Activated CD8-positive, alpha-beta memory T cell treated with anti-CD3 and anti-CD28 coated beads, Interleukin-2, amount 10 ng/mL, durations not matched to agents 7 days and 5 days (primary cell): ENCODE measurements at regions not wholly inside any gene's neighbourhood (a gene's known extent, or its start where the extent isn't known, plus 50 kb on each side); places are given as distances from the start of the nearest gene placed in this dataset.
"Not testable (repeated sequence)": the region's sequence is repeated elsewhere in the genome, so short reads cannot be mapped to it uniquely, and the experiment has no call there.

Experiments
- ATAC-seq: fragments of 150-1000 bp; cut with Tn5 transposase; one replicate; pipeline ENCODE4 v1.10.0; 2021; ENCODE audit warnings: moderate library complexity
- CTCF ChIA-PET: fragments of 350-600 bp; sonication (Branson Sonifier 250); formaldehyde crosslinking; loops from one replicate; lab custom pipeline; 2021; ENCODE audit warnings: antibody characterized with exemption; lab: Charles Lee
- DNase-seq: peaks from one replicate; pipeline ENCODE4 v3.0.0-alpha.2; 2020
- H3K27ac Mint-ChIP-seq: one replicate; pipeline ENCODE4 v1.8.0; 2021; ENCODE audit warnings: mild to moderate bottlenecking, mixed read lengths
- H3K27me3 Mint-ChIP-seq: one replicate; pipeline ENCODE4 v1.8.0; 2021; ENCODE audit warnings: mixed read lengths
- H3K36me3 Mint-ChIP-seq: one replicate; pipeline ENCODE4 v1.8.0; 2021; ENCODE audit warnings: mild to moderate bottlenecking, mixed read lengths
- H3K4me1 Mint-ChIP-seq: one replicate; pipeline ENCODE4 v1.8.0; 2021; ENCODE audit warnings: mixed read lengths
- H3K4me3 Mint-ChIP-seq: one replicate; pipeline ENCODE4 v1.8.0; 2021; ENCODE audit warnings: mild to moderate bottlenecking, moderate library complexity, mixed read lengths
- H3K9me3 Mint-ChIP-seq: one replicate; pipeline ENCODE4 v1.8.0; 2022; ENCODE audit warnings: low read depth, mixed read lengths

DNA sequence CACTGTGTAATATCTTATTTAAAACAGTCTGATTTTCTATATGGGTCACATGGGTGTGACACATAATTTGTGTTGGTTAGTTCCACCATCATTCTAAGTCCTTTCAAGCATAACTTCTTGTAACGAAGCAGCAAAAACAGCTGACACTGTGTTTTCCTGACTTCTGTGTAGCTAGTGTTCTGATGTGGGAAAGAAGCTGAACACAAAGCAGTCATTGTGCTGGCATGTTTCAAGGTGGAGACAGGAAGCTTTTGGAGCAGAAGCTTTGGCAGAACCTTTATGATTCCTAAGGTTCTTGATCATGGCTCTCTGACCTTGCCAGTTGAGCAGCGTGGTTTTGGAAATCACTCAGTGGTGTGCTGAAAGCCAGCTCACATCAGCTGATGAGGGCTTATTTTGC, 351.7 kb upstream of the MDGA2 start:
- Mint-ChIP-seq H3K27ac (no peak overlapping the region), H3K36me3 (no peaks in the 10 kb centered on the region), H3K4me1 (no peaks in the 10 kb centered on the region), H3K9me3 (peaks cover 9% of the 10 kb centered on the region), H3K4me3 (no peak overlapping the region), H3K27me3 (no peaks in the 10 kb centered on the region)
- no peak for ATAC-seq
- no peak for DNase-seq
- CTCF ChIA-PET, result no interaction called here

DNA sequence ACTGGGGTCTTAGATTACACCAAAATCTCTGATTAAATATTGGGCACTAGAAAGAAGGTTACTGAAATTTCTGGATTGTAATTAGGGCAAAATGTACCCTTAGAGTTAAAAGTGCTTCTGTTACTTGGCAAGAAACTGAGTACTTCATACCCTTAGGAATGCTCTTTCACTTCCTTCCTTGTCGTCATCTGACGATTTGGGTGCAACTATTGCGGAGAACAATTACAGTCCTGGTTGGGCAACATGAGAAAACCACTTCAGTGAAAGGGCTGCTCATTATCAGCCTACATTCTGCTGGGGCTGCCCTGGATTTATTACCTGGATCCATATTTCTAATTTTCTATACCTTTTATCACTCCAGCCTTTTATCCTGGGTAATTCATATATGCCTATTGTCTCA, 348.5 kb upstream of the MDGA2 start:
- DNase-seq, result no peak
- no peaks in the 10 kb centered on the region for H3K4me1 Mint-ChIP-seq
- CTCF ChIA-PET, result no interaction called here
- H3K36me3 Mint-ChIP-seq, result no peaks in the 10 kb centered on the region
- H3K27me3 Mint-ChIP-seq, result no peaks in the 10 kb centered on the region
- no peak for ATAC-seq
- no peak overlapping the region for H3K27ac Mint-ChIP-seq
- H3K9me3 Mint-ChIP-seq, result peaks cover 3% of the 10 kb centered on the region
- no peak overlapping the region for H3K4me3 Mint-ChIP-seq

DNA sequence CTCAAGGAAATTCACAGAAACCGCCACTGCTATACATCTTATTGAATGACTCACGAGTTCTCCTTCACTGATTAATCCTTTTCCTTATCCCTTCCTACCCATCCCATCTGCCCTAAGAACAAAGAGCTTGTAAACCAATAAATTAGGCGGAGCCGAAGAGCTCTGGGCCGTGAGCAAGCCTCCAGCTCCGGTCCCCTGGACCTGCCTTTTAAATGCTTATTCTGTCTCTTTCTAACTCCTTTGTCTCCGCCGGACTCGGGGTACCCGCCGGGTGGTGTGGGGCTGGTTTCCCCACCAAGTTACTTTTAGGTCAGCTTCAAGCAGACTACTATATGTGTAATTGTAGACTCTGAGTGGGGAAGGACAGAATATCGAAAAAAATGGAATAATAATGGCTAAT, 336.1 kb upstream of the MDGA2 start:
- not testable (repeated sequence) for H3K27me3 Mint-ChIP-seq

DNA sequence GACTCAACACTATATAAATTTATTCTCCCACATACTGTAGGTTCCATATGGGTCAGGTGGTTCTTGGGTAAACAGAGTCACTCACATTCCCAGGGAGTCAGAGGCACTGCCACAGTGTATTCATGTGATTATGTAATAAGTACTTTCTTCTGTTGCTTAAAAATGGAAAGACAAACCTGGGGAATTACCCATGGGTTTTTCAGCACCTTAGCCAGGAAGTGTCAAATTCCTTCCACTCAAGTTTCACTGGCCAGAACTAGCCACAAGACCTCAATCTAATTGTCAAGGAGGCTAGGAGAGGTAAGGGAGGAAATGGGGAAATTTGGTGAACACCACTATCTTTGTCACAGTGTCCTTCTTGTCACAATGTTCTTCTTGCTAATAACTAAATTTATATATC, 333.2 kb upstream of the MDGA2 start:
- Mint-ChIP-seq H3K27me3 (no peaks in the 10 kb centered on the region), H3K4me3 (no peak overlapping the region), H3K36me3 (no peaks in the 10 kb centered on the region), H3K27ac (no peak overlapping the region), H3K4me1 (no peaks in the 10 kb centered on the region), H3K9me3 (peaks cover 12% of the 10 kb centered on the region)
- CTCF ChIA-PET, result no interaction called here
- ATAC-seq (no peak), DNase-seq (no peak)

More for the DNA sequence above, 336.1 kb upstream of the MDGA2 start:
- H3K36me3 Mint-ChIP-seq, H3K27ac Mint-ChIP-seq, CTCF ChIA-PET, H3K4me1 Mint-ChIP-seq, H3K4me3 Mint-ChIP-seq, ATAC-seq, DNase-seq: not testable (repeated sequence)
- H3K9me3 Mint-ChIP-seq, result peaks cover 15% of the 10 kb centered on the region

GRCh38 chr14:48005986-48006385, 330.6 kb upstream of the MDGA2 start:
- no peak for DNase-seq
- Mint-ChIP-seq H3K27me3 (no peaks in the 10 kb centered on the region), H3K4me3 (no peak overlapping the region), H3K9me3 (peaks cover 5% of the 10 kb centered on the region), H3K27ac (no peak overlapping the region), H3K36me3 (no peaks in the 10 kb centered on the region), H3K4me1 (no peaks in the 10 kb centered on the region)
- CTCF ChIA-PET, result interaction anchor here (1.1 kb wide), 1 partner anchor 10 kb away, joined by 3 read pairs; no protein-coding TSS in a partner anchor
- ATAC-seq, result no peak

DNA sequence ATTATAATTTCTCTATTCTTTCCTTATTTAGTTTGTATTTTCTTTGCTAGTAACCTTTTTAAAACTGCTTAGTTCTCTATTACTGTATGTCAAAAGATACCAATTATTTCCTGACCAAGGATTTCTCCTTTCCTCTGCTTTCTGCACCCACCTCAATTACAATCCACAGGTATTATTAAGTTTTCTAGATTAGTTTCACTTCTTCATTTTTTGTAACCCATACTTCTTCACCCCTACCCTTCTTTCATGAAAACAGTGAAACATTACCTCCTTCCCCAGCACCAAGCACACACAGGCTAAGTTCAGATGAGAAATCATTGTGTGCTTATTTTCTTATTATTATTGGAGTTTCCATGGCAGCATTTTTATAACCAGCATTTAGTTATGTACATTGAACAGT, 318.5 kb upstream of the MDGA2 start:
- DNase-seq (no peak), ATAC-seq (no peak)
- Mint-ChIP-seq H3K27me3 (no peaks in the 10 kb centered on the region), H3K9me3 (peaks cover 8% of the 10 kb centered on the region), H3K4me3 (no peak overlapping the region), H3K36me3 (no peaks in the 10 kb centered on the region), H3K4me1 (no peaks in the 10 kb centered on the region), H3K27ac (no peak overlapping the region)
- CTCF ChIA-PET, result no interaction called here

GRCh38 chr14:47988175-47988574, 312.8 kb upstream of the MDGA2 start:
- Mint-ChIP-seq H3K4me1 (no peaks in the 10 kb centered on the region), H3K27me3 (no peaks in the 10 kb centered on the region), H3K36me3 (no peaks in the 10 kb centered on the region), H3K27ac (no peak overlapping the region), H3K9me3 (peaks cover 2% of the 10 kb centered on the region), H3K4me3 (no peak overlapping the region)
- DNase-seq (no peak), ATAC-seq (no peak)
- CTCF ChIA-PET, result no interaction called here

- Mint-ChIP-seq H3K9me3 (peaks cover 3% of the 10 kb centered on the region), H3K36me3 (no peaks in the 10 kb centered on the region), H3K27me3 (no peaks in the 10 kb centered on the region), H3K4me3 (no peak overlapping the region), H3K27ac (no peak overlapping the region), H3K4me1 (no peaks in the 10 kb centered on the region)
- ATAC-seq, result no peak
- DNase-seq, result no peak
- CTCF ChIA-PET, result no interaction called here
Measured at GRCh38 chr14:47978871-47979270, 303.5 kb upstream of the MDGA2 start.

DNA sequence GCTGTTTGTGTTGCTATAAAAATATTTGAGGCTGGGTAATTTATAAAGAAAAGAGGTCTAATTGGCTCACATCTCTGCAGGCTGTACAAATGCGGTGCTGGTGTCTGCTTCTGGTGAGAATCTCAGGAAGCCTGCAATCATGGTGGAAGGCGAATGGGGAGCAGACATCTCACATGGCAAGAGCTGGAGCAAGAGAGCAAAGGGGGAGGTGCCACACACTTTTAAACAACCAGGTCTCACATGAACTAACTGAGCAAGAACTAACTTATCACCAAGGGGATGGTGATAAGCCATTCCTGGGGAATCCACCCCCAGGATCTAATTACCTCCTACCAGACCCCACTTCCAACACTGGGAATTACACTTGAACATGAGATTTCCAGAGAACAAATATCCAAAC, 300.7 kb upstream of the MDGA2 start:
- no peaks in the 10 kb centered on the region for H3K36me3 Mint-ChIP-seq
- H3K4me1 Mint-ChIP-seq, result no peaks in the 10 kb centered on the region
- no peak overlapping the region for H3K27ac Mint-ChIP-seq
- DNase-seq, result no peak
- H3K27me3 Mint-ChIP-seq, result no peaks in the 10 kb centered on the region
- no peak overlapping the region for H3K4me3 Mint-ChIP-seq
- H3K9me3 Mint-ChIP-seq, result peaks cover 4% of the 10 kb centered on the region
- CTCF ChIA-PET, result no interaction called here
- no peak for ATAC-seq

DNA sequence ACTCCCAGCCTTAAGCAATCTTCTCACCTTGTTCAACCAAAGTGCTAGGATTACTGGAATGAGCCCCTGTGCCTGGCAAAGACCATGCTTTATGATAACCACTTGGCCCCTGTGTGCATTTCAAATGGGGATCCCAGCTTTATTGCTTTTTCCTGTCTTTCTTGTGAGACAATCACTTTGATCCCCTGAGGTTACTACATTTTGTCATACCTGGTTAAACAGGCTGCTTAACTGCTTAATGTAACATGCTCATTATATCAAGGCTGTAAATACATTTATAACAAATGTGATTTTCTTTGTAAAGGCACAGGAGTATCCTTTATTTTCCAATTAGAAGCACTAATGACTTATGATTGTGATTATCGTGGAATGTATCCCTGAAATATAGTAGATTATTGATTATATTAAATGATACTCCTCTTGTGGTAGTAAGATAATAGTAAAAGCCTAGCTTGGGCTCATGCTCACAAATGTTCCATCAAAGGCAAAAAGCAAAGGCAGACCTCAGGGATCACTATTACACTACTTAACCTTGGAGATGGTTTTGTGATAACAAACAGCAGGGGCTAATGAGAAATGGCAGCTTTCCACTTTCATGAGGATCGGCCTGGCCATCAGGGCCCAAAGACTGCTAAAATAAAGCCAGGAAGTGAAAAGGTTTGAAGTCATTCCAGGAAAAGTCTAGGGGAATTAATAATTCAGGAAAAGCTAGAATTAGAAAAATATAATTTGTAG, 290.8 kb upstream of the MDGA2 start:
- H3K27ac Mint-ChIP-seq, result no peak overlapping the region
- no peak overlapping the region for H3K4me3 Mint-ChIP-seq
- no peaks in the 10 kb centered on the region for H3K4me1 Mint-ChIP-seq
- no peak for DNase-seq
- CTCF ChIA-PET, result no interaction called here
- H3K27me3 Mint-ChIP-seq, result no peaks in the 10 kb centered on the region
- no peaks in the 10 kb centered on the region for H3K36me3 Mint-ChIP-seq
- H3K9me3 Mint-ChIP-seq, result peaks cover 8% of the 10 kb centered on the region
- no peak for ATAC-seq

DNA sequence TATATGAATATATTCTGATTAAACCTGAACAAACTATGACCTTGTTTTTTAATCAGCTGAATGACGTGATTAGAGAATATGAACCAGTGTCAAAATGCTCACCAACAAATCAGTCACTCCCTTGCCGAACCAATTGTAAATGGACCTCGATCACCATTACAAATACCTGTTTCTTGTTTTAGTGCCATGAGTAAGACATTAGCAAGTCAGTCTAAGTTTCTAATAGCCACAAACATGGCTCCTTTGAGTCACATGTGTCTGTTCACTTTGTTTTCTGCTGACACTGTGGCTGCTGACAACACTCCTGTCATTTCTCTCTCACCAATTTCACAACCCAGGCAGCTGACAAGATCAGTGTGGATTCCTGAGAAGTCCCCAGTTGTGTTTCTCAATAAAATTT, 286.2 kb upstream of the MDGA2 start:
- CTCF ChIA-PET, result no interaction called here
- ATAC-seq, result no peak
- Mint-ChIP-seq H3K4me3 (no peak overlapping the region), H3K9me3 (peaks cover 11% of the 10 kb centered on the region), H3K4me1 (no peaks in the 10 kb centered on the region), H3K27me3 (no peaks in the 10 kb centered on the region), H3K27ac (no peak overlapping the region), H3K36me3 (no peaks in the 10 kb centered on the region)
- no peak for DNase-seq

- Mint-ChIP-seq H3K4me3 (no peak overlapping the region), H3K36me3 (no peaks in the 10 kb centered on the region), H3K4me1 (no peaks in the 10 kb centered on the region), H3K9me3 (peaks cover 10% of the 10 kb centered on the region), H3K27me3 (no peaks in the 10 kb centered on the region), H3K27ac (no peak overlapping the region)
- DNase-seq (no peak), ATAC-seq (no peak)
- CTCF ChIA-PET, result interaction anchor here (0.5 kb wide), 1 partner anchor 1508 kb away, joined by 3 read pairs; no protein-coding TSS in a partner anchor
Measured at GRCh38 chr14:47959740-47960139, 284.3 kb upstream of the MDGA2 start.

DNA sequence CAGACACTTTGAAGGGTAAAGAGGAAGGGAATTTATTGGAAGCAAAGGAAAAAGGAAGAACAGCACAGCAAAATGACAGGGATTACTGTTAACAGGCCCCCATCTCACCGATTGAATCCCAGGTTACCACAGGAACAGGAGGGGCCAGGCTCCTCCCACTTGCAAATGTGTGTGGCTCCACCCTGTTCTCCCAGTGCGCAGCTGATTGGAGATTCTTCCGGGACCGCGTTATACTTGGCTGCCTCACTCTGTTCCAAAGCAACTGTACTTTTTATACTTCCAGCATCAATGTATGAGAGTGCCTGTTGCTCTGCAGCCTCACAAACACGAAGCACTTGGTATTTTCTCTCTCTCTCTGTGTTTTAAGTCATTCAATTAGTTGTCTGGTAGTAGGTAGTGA, 273.6 kb upstream of the MDGA2 start:
- Mint-ChIP-seq H3K27ac (no peak overlapping the region), H3K9me3 (peaks cover 6% of the 10 kb centered on the region), H3K36me3 (no peaks in the 10 kb centered on the region), H3K4me1 (no peaks in the 10 kb centered on the region), H3K4me3 (no peak overlapping the region), H3K27me3 (no peaks in the 10 kb centered on the region)
- ATAC-seq, result no peak
- CTCF ChIA-PET, result no interaction called here
- no peak for DNase-seq

DNA sequence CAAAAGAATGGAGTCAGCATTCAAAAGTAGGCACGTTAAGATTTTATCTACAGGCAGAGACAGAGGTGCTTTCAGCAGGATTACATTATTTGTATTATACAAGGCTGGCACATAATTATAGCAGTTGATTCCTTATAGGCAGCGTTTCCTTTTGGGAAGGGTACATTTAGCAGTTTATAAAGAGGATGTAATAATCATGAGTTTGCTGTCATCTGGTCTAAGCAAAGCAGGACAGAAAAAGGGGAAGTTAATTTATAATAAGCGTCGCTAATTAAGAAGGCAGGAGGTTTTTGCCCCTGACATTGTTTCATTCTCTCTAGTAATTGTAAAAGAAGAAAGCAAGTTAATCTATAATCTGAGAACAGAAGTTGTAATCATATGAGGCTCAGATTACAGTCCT, 259.9 kb upstream of the MDGA2 start:
- Mint-ChIP-seq H3K27ac (no peak overlapping the region), H3K4me1 (no peaks in the 10 kb centered on the region), H3K4me3 (no peak overlapping the region), H3K27me3 (no peaks in the 10 kb centered on the region), H3K36me3 (no peaks in the 10 kb centered on the region), H3K9me3 (peaks cover 9% of the 10 kb centered on the region)
- DNase-seq, result no peak
- CTCF ChIA-PET, result no interaction called here
- no peak for ATAC-seq
